SK-N-SH (cell line): ENCODE measurements at regions not wholly inside any gene's neighbourhood (a gene's known extent, or its start where the extent isn't known, plus 50 kb on each side); places are given as distances from the start of the nearest gene placed in this dataset.

ENCODE experiments used
- EZH2phosphoT487 ChIP-seq: fragments of 200-600 bp; sonication (generic); IDR thresholded peaks from 2 replicates; pipeline ENCODE4 v1.6.1; 2017; ENCODE audit warnings: low read depth, mixed run types, mild to moderate bottlenecking, antibody characterized with exemption, moderate library complexity, borderline replicate concordance
- GABPA ChIP-seq: IDR thresholded peaks from 2 replicates; pipeline ENCODE4 v1.4.0; 2012; ENCODE audit warnings: low read depth, mild to moderate bottlenecking
- MXI1 ChIP-seq: IDR thresholded peaks from 2 replicates; pipeline ENCODE4 v1.6.1; 2012; ENCODE audit warnings: mild to moderate bottlenecking, low read depth, low read length, improper control_type of control experiment
- NFIC ChIP-seq: IDR thresholded peaks from 2 replicates; pipeline ENCODE4 v1.4.0; 2012; ENCODE audit warnings: borderline replicate concordance
- POLR2AphosphoS5 ChIP-seq: IDR thresholded peaks from 2 replicates; pipeline ENCODE4 v1.6.1; 2012; ENCODE audit warnings: low read depth, low read length
- TF ChIP-seq, protein P1 (sequence below): fragments of 200-600 bp; sonication (generic); IDR thresholded peaks from 2 replicates; pipeline ENCODE4 v1.6.1; 2017; ENCODE audit warnings: antibody characterized with exemption, mild to moderate bottlenecking, moderate library complexity

DNA sequence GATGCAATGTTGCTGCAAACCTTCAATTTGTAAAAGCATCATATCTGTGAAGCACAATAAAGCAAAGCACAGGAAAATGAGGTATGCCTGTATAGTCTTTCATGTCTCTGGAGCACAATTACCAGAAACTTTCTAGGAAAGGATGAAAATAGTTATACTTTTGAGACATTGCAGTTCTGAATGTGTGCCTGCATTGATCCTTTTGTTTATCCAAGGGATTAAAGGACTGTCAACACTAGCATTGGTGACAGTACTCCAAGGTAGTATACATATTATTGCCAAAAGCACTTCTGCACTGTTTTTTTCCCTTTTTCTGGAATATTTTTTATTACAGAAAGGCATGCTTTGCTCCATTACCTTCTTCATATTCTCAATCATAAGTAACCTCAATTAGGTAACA, 476.0 kb downstream of the GABRG1 start:
- TF ChIP-seq EZH2phosphoT487 (no peak), GABPA (no peak), POLR2AphosphoS5 (no peak), NFIC (no peak), MXI1 (no peak)
- TF ChIP-seq, protein P1, sequence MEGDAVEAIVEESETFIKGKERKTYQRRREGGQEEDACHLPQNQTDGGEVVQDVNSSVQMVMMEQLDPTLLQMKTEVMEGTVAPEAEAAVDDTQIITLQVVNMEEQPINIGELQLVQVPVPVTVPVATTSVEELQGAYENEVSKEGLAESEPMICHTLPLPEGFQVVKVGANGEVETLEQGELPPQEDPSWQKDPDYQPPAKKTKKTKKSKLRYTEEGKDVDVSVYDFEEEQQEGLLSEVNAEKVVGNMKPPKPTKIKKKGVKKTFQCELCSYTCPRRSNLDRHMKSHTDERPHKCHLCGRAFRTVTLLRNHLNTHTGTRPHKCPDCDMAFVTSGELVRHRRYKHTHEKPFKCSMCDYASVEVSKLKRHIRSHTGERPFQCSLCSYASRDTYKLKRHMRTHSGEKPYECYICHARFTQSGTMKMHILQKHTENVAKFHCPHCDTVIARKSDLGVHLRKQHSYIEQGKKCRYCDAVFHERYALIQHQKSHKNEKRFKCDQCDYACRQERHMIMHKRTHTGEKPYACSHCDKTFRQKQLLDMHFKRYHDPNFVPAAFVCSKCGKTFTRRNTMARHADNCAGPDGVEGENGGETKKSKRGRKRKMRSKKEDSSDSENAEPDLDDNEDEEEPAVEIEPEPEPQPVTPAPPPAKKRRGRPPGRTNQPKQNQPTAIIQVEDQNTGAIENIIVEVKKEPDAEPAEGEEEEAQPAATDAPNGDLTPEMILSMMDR = no peak
